CD4-positive, alpha-beta T cell treated with Interleukin-15 for 4 hours (primary cell): ENCODE measurements at regions not wholly inside any gene's neighbourhood (a gene's known extent, or its start where the extent isn't known, plus 50 kb on each side); places are given as distances from the start of the nearest gene placed in this dataset.

Source experiments
- DNase-seq: peaks from one replicate; pipeline ENCODE4 v3.0.0-alpha.2; 2020; ENCODE audit warnings: low spot score

- DNase-seq: no peak
Measured at GRCh38 chr12:41888285-41888684, 256.4 kb downstream of the GXYLT1 start.

- no peak for DNase-seq
Measured at GRCh38 chr12:41881891-41882805, 262.5 kb downstream of the GXYLT1 start.

GRCh38 chr12:41869432-41869831 is 275.2 kb downstream of the GXYLT1 start:
- DNase-seq: no peak

GRCh38 chr12:41866878-41867430 is 277.7 kb downstream of the GXYLT1 start:
- DNase-seq: no peak

- no peak for DNase-seq
Measured at GRCh38 chr12:41856228-41856627, 288.4 kb downstream of the GXYLT1 start.

GRCh38 chr12:41850046-41850445 is 294.6 kb downstream of the GXYLT1 start:
- no peak for DNase-seq

- no peak for DNase-seq
Measured at GRCh38 chr12:41846718-41847117, 298.0 kb downstream of the GXYLT1 start.

GRCh38 chr12:41836416-41836815 is 308.3 kb downstream of the GXYLT1 start:
- DNase-seq: no peak

- no peak for DNase-seq
Measured at GRCh38 chr12:41835556-41835955, 309.1 kb downstream of the GXYLT1 start.

GRCh38 chr12:41819948-41820347 is 324.7 kb downstream of the GXYLT1 start:
- no peak for DNase-seq

- no peak for DNase-seq
Measured at GRCh38 chr12:41804026-41804425, 340.6 kb downstream of the GXYLT1 start.

GRCh38 chr12:41802803-41803202 is 341.9 kb downstream of the GXYLT1 start:
- DNase-seq: no peak

GRCh38 chr12:41801261-41801660 is 343.4 kb downstream of the GXYLT1 start:
- no peak for DNase-seq

GRCh38 chr12:41799671-41800070 is 345.0 kb downstream of the GXYLT1 start:
- no peak for DNase-seq

- no peak for DNase-seq
Measured at GRCh38 chr12:41795910-41796309, 348.8 kb downstream of the GXYLT1 start.

- DNase-seq: no peak
Measured at GRCh38 chr12:41795051-41795600, 349.5 kb downstream of the GXYLT1 start.

GRCh38 chr12:41794336-41794735 is 350.3 kb downstream of the GXYLT1 start:
- no peak for DNase-seq

GRCh38 chr12:41784957-41785356 is 359.7 kb downstream of the GXYLT1 start:
- DNase-seq: no peak

- no peak for DNase-seq
Measured at GRCh38 chr12:41778934-41779333, 365.7 kb downstream of the GXYLT1 start.

GRCh38 chr12:41777064-41777790 is 367.4 kb downstream of the GXYLT1 start:
- DNase-seq: no peak

GRCh38 chr12:41772478-41772877 is 372.2 kb downstream of the GXYLT1 start:
- no peak for DNase-seq

- no peak for DNase-seq
Measured at GRCh38 chr12:41769810-41770209, 374.9 kb downstream of the GXYLT1 start.

GRCh38 chr12:41768456-41768855 is 376.2 kb downstream of the GXYLT1 start:
- DNase-seq: no peak
